HG03064 (cell line): ENCODE measurements at regions not wholly inside any gene's neighbourhood (a gene's known extent, or its start where the extent isn't known, plus 50 kb on each side); places are given as distances from the start of the nearest gene placed in this dataset.
"Not testable (repeated sequence)": the region's sequence is repeated elsewhere in the genome, so short reads cannot be mapped to it uniquely, and the experiment has no call there.

Experiments
- ATAC-seq: cut with Tn5 transposase; IDR thresholded peaks from one replicate; pipeline ENCODE4 v1.9.1; 2021; ENCODE audit warnings: low read depth; ENCODE audit not compliant: unreplicated experiment

GRCh38 chr12:17564630-17565029 lies 525.4 kb downstream of the RERGL start:
- not testable (repeated sequence) for ATAC-seq

DNA sequence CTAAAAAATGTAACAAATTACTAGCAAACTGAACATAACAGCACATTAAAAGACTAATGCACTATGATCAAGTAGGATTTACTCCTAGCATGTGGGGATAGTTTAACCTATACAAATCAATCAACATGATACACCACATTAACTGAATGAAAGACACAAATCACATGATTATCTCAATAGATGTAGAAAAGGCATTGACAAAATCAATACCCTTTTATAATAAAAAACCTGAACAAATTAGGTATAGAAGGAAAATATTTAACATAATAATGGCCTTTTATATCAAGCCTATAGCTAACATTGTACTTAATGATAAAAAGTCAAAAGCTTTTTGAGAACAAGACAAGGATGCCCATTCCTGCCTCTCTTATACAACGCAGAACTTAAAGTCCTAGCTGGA lies 540.0 kb downstream of the RERGL start:
- no peak for ATAC-seq

DNA sequence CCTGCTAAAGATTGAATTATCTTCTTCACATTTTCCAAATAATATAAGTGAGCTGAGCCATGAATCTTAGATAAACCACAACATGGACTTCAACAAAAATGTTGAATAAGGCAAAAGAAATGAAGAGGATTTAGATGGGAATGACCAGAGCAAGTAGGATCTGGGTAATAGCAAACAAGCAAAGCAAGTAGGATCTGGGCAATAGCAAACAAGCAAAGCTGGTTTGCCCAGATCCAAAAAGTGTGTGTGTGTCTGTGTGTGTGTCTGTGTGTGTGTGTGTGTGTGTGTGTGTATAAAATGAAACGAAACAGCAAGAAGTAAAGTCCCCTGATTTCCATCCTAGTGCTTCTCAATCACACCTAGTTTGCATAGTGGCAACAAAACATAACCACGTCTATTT lies 549.1 kb downstream of the RERGL start:
- no peak for ATAC-seq

GRCh38 chr12:17528394-17528793 lies 561.6 kb downstream of the RERGL start:
- ATAC-seq: no peak

- ATAC-seq: no peak
Observed at GRCh38 chr12:17527021-17527420, 563.0 kb downstream of the RERGL start.

DNA sequence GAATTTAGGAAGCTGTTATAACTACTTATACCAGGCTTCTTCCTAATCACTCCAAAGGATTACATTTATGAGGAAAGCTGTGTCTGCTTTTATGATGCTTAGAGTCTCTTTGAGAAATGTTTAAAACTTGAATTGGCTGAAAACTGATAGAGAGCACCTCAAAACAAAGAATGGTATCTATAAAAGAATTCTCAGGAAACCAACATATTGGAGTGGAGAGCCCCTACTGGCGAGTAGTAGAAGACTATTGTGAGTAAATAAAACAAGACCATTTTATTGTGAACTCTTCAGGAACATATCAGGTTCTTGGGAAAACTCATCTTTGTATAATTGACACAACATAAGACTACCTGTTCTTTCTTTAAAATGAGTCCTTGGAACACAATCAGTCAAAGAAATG lies 578.6 kb downstream of the RERGL start:
- no peak for ATAC-seq

- no peak for ATAC-seq
Observed at GRCh38 chr12:17507336-17507735, 582.7 kb downstream of the RERGL start.

DNA sequence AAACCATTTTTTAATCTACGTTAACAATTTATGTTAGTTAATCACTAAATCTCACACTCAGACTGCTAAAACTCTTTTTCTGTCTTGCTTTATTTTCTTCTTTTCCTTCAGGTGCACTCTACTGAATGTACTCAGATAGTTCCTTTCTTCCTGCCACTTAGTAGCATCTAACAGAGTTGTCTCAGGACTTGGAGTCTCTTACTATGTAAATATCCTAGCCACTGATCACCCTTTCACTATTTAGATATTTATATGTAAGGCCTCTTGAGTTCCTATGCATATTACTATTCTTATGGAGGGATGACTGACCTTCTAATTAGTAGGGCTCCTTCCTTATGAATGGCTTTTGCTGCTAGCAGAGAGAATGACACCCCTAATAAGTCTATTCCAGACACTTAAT lies 586.3 kb downstream of the RERGL start:
- ATAC-seq: no peak

- ATAC-seq: no peak
Observed at GRCh38 chr12:17489452-17489851, 600.5 kb downstream of the RERGL start.

GRCh38 chr12:17478908-17479673 lies 610.9 kb downstream of the RERGL start:
- no peak for ATAC-seq

- ATAC-seq: no peak
Observed at GRCh38 chr12:17470460-17470859, 619.5 kb downstream of the RERGL start.

- ATAC-seq: no peak
Observed at GRCh38 chr12:17459214-17459613, 630.8 kb downstream of the RERGL start.

DNA sequence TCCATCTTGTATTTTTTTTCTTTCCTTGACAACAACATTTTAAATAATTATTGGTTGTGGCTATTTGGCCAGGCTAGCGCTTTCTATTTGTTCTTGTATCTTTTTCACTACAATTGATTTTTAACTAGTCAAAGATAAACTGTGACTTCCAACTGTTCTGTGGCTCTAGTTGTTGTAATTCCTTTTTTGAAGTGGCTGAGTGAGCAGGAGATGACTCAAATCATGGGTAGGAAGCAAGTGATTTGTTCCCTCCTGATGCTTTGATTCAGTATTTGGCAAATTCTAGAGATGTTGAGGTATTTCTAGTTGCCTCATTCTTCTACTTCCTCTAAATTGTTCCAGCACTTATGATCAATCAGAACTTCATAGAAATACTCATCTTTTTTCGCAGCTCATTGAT lies 633.5 kb downstream of the RERGL start:
- no peak for ATAC-seq

DNA sequence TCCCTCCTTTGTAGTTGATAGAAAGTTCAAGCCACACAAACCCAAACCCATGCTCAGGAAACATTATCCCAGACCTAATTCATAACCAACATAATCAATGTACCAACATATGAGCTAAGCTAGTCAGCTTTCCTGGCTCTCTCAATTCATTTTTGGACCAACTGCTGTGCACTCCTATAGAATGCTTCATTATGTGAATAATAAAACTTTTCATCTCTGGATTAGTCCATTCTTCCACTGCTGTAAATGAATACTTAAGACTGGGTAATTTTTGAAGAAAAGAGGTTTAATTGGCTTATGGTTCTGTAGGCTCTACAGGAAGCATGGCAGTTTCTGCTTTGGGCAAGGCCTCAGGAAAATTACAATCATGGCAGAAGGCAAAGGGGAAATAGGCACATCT lies 651.9 kb downstream of the RERGL start:
- no peak for ATAC-seq

- ATAC-seq: no peak
Observed at GRCh38 chr12:17416748-17417147, 673.2 kb downstream of the RERGL start.

GRCh38 chr12:17414596-17414995 lies 675.4 kb downstream of the RERGL start:
- ATAC-seq: no peak

GRCh38 chr12:17411662-17412061 lies 678.3 kb downstream of the RERGL start:
- ATAC-seq: no peak

- ATAC-seq: no peak
Observed at GRCh38 chr12:17388679-17389078, 701.3 kb downstream of the RERGL start.

DNA sequence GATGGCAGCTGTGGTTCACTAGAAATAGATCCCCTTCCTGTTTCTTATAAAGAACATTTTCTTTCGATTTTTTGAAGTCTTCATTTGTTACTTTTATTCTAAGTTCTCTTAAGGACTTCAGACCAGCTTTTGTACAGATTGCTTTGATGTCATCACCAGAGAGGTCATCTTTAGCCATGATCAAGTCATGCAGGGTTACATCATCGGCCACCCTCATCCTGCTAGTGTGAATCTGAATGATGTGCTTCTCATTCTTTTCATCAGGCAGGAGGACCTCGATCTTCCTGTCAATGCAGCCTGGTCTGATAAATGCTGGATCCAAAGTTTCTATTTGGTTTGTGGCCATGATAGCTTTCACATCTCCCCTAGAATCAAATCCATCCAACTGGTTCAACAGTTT lies 706.7 kb downstream of the RERGL start:
- ATAC-seq: no peak

- no peak for ATAC-seq
Observed at GRCh38 chr12:17381211-17381610, 708.8 kb downstream of the RERGL start.

DNA sequence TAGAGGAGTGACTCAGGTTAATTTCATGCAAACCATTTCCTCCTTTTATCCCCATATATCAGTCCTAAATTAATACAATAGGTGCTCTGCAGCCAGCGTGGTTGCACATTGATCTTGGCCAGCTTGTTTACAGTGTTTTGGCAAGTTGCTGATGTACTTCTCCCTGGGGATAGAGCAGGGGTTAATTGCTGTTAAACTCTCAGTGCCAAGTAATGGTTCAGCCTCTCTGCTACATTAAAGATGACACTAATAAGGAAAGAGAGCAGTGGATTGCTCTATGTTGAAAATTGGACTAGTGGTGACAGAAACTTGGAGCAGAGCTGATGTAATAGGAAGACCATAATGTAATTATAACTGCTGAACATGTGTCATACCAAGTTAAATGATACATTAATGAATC lies 717.5 kb downstream of the RERGL start:
- no peak for ATAC-seq

- no peak for ATAC-seq
Observed at GRCh38 chr12:17371491-17372215, 718.3 kb downstream of the RERGL start.
